ENCODE measurements at regions not wholly inside any gene's neighbourhood (a gene's known extent, or its start where the extent isn't known, plus 50 kb on each side); places are given as distances from the start of the nearest gene placed in this dataset.

DNA sequence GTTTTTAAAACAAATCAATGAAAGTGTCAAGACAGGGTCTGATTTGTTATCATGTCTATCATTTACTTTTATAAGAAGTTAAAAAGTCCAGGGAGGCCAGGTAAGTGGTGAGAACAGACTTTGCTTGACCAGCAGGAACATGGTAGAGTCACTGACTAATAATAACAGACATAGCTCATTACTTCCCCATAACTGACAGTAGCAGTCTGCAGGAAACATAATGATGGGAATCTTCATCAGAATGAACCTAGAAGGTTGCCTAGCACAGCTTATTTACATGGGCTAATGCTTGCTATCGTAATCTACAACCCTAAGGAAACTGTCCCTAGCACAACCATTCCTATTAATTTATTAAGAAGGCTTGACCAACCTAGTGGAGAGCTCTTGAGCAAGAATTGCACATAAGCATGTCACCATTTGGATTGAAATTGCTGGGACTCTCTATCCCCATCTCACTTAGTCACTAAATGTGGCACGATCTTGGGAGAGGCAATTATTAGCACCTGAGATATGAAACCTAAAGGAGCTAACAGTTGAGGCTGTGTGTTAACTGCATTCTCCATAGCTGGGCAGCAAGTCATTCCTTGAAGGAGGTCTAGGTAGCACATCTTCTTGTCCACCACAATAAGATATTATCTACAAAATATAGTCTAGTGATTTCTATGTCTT lies 139.6 kb upstream of the ZBTB20 start:
- TF ChIP-seq, protein P1, sequence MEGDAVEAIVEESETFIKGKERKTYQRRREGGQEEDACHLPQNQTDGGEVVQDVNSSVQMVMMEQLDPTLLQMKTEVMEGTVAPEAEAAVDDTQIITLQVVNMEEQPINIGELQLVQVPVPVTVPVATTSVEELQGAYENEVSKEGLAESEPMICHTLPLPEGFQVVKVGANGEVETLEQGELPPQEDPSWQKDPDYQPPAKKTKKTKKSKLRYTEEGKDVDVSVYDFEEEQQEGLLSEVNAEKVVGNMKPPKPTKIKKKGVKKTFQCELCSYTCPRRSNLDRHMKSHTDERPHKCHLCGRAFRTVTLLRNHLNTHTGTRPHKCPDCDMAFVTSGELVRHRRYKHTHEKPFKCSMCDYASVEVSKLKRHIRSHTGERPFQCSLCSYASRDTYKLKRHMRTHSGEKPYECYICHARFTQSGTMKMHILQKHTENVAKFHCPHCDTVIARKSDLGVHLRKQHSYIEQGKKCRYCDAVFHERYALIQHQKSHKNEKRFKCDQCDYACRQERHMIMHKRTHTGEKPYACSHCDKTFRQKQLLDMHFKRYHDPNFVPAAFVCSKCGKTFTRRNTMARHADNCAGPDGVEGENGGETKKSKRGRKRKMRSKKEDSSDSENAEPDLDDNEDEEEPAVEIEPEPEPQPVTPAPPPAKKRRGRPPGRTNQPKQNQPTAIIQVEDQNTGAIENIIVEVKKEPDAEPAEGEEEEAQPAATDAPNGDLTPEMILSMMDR (conservative IDR thresholded peaks at IDR 0.05; ENCODE audit: low read depth, low read length), result no peak
- TF ChIP-seq EZH2 (IDR thresholded peaks at IDR 0.05; ENCODE audit: borderline replicate concordance, low read depth, low read length, poor library complexity, severe bottlenecking), result no peak

All from A673 (cell line).